ENCODE measurements at regions not wholly inside any gene's neighbourhood (a gene's known extent, or its start where the extent isn't known, plus 50 kb on each side); places are given as distances from the start of the nearest gene placed in this dataset.
"Not testable (repeated sequence)": the region's sequence is repeated elsewhere in the genome, so short reads cannot be mapped to it uniquely, and the experiment has no call there.

DNA sequence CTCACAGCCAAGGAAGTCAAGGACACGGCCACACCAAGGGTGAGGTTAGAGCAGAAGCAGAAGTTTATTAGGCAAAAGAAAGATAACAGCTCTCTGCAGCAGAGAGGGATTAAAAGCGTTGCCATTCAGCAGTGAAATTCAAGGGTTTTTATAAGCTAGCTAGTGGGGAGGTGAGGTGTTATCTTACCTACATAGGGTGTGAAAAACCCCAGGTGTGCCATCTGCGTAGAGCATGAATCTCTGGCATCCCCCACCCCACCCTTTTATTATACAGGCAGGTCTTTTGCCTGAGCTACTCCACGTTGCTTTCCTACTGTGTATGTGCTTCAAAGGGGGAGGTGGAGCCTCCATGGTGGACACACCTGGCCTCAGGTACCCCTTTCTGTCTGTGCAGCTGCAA, 135.4 kb downstream of the ARHGAP11B start:
- not testable (repeated sequence) for DNase-seq

GRCh38 chr15:30769390-30770124, 134.2 kb upstream of the FAN1 start:
- not testable (repeated sequence) for DNase-seq

DNA sequence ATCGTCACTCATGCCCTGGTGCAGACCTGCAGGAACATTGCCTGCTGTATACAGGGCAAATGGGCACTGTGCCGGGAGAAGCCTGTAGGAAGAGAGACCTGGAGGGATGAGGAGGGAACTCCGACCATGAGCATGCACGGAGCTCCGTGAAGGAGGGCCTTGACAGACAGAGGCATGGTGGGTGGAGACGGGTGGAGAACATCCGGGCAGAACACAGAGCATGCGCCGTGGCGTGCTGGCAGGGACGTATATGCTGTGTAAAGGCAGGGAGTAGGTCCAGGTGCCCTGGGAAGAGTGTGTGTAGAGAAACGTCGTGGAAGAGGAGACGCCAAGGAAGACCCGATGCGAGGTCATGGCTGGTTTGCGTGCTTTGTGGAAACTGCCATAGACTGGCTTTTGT, 133.0 kb upstream of the FAN1 start:
- DNase-seq = no peak

- no peak for DNase-seq
Observed at GRCh38 chr15:30783019-30783418, 120.7 kb upstream of the FAN1 start.

DNA sequence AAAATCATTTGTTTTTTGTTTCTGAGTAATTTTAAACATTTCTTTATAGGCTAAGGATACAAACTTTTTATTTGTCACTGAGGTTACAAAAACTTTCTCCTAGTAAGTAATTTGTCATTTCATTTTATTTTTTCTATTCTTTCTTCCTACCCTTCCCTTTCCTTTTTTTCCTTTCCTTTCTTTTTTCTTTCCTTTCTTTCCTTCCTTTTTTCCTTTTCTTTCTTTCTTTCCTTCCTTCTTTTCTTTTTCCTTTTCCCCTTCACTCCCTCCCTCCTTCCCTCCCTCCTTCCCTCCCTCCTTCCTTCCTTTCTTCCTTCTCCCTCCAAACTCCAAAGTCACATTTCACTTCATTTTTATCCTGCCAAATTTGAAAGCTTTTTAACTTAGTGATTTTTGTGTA, 115.1 kb upstream of the FAN1 start:
- no peak for DNase-seq

DNA sequence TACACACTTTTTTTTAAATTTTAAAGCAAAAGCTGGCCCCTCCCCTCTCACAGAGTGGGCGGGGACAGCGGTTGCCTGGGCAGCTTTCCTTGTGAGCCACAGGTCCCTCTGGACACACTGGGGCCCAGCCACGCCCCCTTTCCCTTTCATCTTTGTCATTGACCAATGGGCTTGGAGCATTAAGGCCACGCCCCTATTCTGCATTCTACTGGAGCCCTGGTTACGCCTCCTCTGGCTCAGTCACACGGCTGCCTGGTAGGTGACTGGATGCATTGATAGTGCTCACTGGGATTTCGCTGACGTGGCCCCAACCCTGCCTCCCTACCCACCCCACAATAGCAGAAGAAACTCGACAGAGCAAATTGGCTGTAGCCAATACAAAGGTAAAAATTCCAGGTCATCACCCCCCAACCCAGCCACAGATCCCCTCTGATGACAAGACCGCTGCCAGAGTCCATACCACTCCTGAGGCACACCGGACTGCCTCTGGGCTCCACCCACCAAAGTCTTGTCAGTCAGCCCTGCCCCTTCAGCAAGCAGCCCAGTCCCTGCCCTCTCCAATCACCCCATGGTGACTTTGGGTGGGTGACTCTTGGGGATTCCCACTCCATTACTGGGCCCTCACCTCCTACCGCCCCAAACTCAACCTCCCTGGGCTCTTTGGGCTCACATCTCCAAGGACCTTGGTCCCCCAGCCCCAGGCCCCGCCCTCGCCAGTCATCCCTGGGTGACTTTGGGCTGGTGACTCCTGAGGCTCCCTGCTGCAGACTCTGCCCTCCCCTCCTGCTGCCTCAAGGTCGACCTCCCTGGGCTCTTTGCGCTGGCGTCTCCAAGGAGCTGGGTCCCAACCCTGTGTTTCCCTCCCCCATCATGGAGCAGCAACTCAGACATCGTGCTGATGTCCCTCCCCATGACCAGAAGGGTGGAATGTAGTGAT, 112.2 kb upstream of the FAN1 start:
- peak in 1 of 4 experiments; percentile 3 for DNase-seq

DNA sequence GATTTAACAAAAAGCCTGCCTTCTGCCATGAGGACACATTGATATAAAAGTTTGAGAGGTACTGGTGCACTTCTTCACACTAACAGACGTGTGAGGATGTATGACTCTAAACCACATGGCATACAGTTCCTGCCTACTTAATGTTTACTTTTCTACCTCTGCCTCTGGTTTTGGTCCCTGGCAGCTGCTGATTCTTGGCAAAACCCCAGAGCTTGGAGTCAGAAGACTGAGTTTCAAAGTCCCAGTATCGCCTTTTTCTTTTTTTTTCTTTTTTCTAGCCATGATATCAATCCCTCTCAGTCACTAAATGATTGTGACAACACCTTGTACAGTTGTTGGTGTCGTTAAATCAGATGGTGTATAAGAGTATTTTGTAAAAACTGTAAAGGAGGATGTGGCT, 110.9 kb upstream of the FAN1 start:
- not testable (repeated sequence) for DNase-seq

DNA sequence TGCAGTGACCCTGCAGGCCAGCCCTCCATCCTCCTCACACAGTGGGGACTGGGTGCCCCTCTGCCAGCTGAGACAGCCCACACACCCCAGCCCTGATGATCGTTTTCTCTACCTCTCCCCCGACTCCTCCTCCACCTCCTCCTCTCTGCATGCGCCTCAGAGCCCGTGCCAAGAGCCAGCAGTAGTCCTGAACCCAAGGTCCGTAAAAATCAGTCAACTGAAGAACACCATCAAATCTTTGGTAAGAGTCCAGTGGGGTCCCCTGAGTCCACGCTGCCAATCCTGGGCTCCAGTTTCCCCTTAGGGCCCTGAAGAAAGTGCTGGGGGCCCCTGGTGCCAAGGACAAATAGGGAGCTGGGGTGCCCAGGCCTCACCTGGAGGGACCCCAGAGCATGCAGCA, 109.3 kb upstream of the FAN1 start:
- no peak for DNase-seq

- peak in 1 of 4 experiments; percentile 6 for DNase-seq
Observed at GRCh38 chr15:30799565-30799964, 104.2 kb upstream of the FAN1 start.

GRCh38 chr15:30801140-30801895, 102.4 kb upstream of the FAN1 start:
- DNase-seq = peak in 1 of 4 experiments; percentile 7

DNA sequence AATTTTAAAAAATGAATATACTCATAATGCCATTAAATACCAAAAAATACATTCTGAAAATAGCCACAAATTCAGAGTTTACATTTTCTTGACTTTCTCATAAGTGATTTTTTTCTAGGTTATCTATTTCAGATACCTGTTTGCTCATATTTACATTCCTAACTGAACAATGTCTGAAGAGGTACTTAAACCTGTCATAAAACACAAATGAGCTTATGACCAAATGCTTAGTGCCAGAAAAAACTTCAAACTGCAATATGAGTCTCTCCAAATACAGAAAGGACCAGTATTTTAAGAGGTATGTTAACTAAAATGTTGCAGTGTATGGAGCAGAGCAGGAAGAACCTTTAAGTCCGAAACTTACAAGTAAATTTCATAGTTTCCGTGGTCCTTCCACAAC, 101.7 kb upstream of the FAN1 start:
- not testable (repeated sequence) for DNase-seq

GRCh38 chr15:30803703-30804102, 100.0 kb upstream of the FAN1 start:
- DNase-seq = not testable (repeated sequence)

- no peak for DNase-seq
Observed at GRCh38 chr15:30816430-30816829, 87.3 kb upstream of the FAN1 start.

- DNase-seq = peak in 3 of 4 experiments; percentile 35 to 86 (median 83)
Observed at GRCh38 chr15:30823068-30823813, 80.5 kb upstream of the FAN1 start.

- DNase-seq = no peak
Observed at GRCh38 chr15:30824518-30825195, 79.1 kb upstream of the FAN1 start.

DNA sequence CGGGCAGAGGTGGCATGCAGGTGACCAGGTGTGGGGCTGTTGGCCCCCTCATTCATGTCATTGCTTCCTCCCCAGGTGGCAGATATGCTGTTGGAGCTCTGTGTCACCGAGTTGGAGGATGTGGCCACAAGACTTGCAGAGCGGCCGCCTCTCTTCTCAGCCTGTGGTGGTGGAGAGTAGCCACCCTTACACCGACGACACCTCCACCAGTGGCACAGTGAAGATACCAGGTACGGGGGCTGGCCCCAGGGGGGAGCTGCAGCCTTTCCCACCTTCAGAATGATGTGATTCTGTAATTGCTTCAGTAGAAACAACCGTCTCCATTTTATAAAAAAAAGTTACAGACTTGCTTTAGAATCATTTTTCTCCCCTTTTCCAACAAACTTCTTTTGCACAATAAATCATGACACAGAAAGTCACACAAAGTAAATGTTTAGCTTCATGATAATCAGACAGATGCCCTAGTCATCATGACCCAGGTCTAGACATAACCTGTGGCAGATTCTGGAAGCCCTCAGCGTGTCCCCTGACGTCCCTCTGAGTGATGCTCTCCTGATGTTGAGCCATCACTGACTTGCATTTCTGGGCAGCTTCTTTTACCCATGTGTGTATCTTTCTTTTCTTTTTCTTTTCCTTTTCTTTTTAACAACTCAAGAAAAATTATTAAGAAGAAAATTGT, 76.0 kb upstream of the FAN1 start:
- DNase-seq = peak in 2 of 4 experiments; percentile 8 to 9

DNA sequence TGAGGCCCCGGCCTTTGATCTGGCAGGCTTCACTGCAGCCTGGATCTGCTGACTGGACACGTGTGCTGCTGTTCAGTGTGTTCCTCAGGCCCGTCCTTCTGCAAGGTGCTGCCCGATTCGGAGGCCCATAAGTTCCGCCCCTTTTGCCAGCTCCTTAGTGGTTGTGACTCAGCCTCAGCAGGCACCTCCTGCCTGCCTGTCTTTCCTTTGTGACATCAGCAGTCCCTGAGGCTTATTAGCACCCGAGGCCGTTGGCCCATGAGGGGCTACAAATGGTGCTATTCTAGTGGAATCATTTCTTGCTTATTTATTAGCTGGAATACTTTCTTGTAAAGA, 75.4 kb upstream of the FAN1 start:
- peak; percentile 17 to 40 (median 25) for DNase-seq

DNA sequence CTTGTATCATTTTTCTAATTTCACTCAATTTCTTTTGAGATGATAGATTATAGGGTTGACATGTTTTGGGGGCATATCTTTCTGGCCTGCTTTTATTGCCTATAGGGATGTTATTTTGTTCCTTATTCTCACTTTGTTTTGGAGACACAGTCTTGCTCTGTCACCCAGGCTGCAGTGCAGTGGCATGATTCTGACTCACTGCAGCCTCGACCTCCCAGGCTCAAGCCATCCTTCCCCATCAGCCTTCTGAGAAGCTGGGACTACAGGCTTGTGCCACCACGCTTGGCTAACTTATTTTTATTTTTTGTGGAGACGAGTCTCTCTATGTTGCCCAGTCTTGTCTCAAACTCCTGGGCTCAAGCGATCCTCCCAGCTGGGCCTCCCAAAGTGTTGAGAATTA, 72.8 kb upstream of the FAN1 start:
- peak; percentile 30 to 70 (median 62) for DNase-seq

DNA sequence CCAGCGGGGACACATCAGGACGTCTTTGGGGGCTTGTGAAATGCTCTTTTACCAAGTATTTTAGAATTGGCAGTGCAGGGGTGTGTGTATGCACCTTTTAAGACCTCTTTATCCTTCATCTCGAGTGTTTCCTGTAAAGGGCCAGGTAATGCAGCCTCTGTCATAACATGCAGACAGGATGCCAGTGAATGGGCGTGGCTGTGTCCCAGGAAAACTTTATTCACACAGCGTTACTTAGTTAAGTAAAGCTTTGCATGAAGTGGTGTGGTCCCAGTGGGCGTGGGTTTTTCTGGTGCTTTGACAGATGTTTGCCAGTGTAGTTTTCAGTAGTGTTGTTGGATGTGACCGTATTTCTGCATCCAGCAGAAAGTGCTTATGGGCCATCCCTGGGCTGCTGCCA, 70.3 kb upstream of the FAN1 start:
- not testable (repeated sequence) for DNase-seq

DNA sequence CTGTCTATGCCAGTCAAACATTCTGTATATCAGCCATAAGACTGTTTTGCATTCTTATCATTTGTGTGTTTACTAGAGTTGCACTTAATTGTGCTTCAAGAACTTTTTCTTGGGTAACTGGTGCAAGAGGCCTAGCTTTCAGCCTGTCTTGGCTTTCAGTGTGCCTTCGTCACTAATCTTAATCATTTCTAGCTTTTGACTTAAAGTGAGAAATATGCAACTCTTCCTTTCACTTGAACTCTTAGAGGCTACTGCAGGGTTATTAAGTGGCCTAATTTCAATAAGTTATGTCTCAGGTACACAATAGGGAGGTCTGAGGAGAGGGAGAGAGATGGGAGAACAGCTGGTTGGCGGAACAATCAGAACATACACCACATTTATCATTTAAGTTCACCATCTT, 62.1 kb upstream of the FAN1 start:
- not testable (repeated sequence) for DNase-seq
